OCI-LY1 (cell line): ENCODE measurements at regions not wholly inside any gene's neighbourhood (a gene's known extent, or its start where the extent isn't known, plus 50 kb on each side); places are given as distances from the start of the nearest gene placed in this dataset.

Experiments
- H2AFZ ChIP-seq: fragments of 200-600 bp; sonication (generic), shearing (Covaris generic); 2 replicates; pipeline ENCODE4 v1.6.0; 2014; ENCODE audit warnings: antibody characterized with exemption, mild to moderate bottlenecking, low read length
- H3F3A ChIP-seq: fragments of 200-600 bp; sonication (generic), shearing (Covaris generic); 2 replicates; pipeline ENCODE4 v1.6.0; 2014; ENCODE audit warnings: mild to moderate bottlenecking, antibody characterized with exemption, low read length, moderate library complexity; ENCODE audit not compliant: insufficient read depth
- H3K27ac ChIP-seq: fragments of 200-600 bp; sonication (generic); 2 replicates; pipeline ENCODE4 v1.5.1; 2014; ENCODE audit warnings: low read length, mixed run types, mild to moderate bottlenecking, low read depth; ENCODE audit not compliant: poor library complexity, severe bottlenecking
- H3K27me3 ChIP-seq: fragments of 200-600 bp; sonication (generic); 2 replicates; pipeline ENCODE4 v1.6.0; 2014; ENCODE audit warnings: antibody characterized with exemption, mild to moderate bottlenecking, low read length, moderate library complexity; ENCODE audit not compliant: insufficient read depth
- H3K36me3 ChIP-seq: fragments of 200-600 bp; sonication (generic); 2 replicates; pipeline ENCODE4 v1.6.1; 2014; ENCODE audit warnings: mild to moderate bottlenecking, antibody characterized with exemption, low read length, moderate library complexity, mixed read lengths; ENCODE audit not compliant: insufficient read depth
- H3K4me1 ChIP-seq: fragments of 200-600 bp; sonication (generic); 2 replicates; pipeline ENCODE4 v1.5.1; 2014; ENCODE audit warnings: mild to moderate bottlenecking, low read length, moderate library complexity; ENCODE audit not compliant: insufficient read depth, severe bottlenecking
- H3K4me2 ChIP-seq: fragments of 200-600 bp; sonication (generic), shearing (Covaris generic); 2 replicates; pipeline ENCODE4 v1.6.1; 2014; ENCODE audit warnings: low read length
- H3K4me3 ChIP-seq: fragments of 200-600 bp; sonication (generic); 2 replicates; pipeline ENCODE4 v1.5.1; 2014; ENCODE audit warnings: low read length, low read depth, mild to moderate bottlenecking, mixed read lengths; ENCODE audit not compliant: poor library complexity, severe bottlenecking
- H3K79me2 ChIP-seq: fragments of 200-600 bp; shearing (Covaris generic); 2 replicates; pipeline ENCODE4 v1.6.1; 2016; ENCODE audit warnings: mixed run types, low read length, mixed read lengths; ENCODE audit not compliant: insufficient read depth
- H3K9ac ChIP-seq: fragments of 200-600 bp; sonication (generic), shearing (Covaris generic); 2 replicates; pipeline ENCODE4 v1.6.1; 2014; ENCODE audit warnings: mild to moderate bottlenecking, low read length, mixed read lengths
- H3K9me2 ChIP-seq: fragments of 200-600 bp; sonication (generic), shearing (Covaris generic); 2 replicates; pipeline ENCODE4 v1.6.1; 2014; ENCODE audit warnings: low read depth, mild to moderate bottlenecking, low read length, mixed read lengths
- H3K9me3 ChIP-seq: fragments of 200-600 bp; shearing (Covaris generic); 2 replicates; pipeline ENCODE4 v1.6.1; 2014; ENCODE audit warnings: low read length, mixed read lengths
- H4K20me1 ChIP-seq: fragments of 200-600 bp; sonication (generic), shearing (Covaris generic); 2 replicates; pipeline ENCODE4 v1.6.0; 2016; ENCODE audit warnings: mild to moderate bottlenecking, low read length; ENCODE audit not compliant: insufficient read depth
- EZH2 ChIP-seq: fragments of 200-600 bp; sonication (generic), shearing (Covaris generic); IDR thresholded peaks from 2 replicates; pipeline ENCODE4 v1.8.0; 2017; ENCODE audit warnings: borderline replicate concordance, mixed run types, mild to moderate bottlenecking, antibody characterized with exemption, low read length, moderate library complexity, mixed read lengths
- TF ChIP-seq, protein P1 (sequence below): fragments of 200-600 bp; sonication (generic), shearing (Covaris generic); IDR thresholded peaks from 2 replicates; pipeline ENCODE4 v1.5.1; 2017; ENCODE audit warnings: mild to moderate bottlenecking, antibody characterized with exemption, low read length, moderate library complexity, mixed read lengths

DNA sequence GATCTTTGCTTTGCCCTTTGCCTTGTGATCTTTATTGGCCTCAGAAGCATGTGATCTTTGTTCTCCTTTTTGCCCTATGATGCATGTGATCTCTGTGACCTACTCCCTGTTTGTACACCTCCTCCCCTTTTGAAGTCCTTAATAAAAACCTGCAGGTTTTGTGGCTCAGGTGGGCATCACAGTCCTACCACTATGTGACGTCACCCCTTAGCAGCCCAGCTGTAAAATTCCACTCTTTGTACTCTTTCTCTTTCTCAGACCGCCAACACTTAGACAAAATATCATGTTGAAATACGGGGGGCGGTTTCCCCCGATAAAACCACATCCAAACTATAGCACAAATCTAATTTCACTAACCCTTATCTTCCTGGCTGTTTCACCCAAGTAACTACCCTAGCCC is 76.7 kb upstream of the RAPGEF4 start:
- TF ChIP-seq, protein P1, sequence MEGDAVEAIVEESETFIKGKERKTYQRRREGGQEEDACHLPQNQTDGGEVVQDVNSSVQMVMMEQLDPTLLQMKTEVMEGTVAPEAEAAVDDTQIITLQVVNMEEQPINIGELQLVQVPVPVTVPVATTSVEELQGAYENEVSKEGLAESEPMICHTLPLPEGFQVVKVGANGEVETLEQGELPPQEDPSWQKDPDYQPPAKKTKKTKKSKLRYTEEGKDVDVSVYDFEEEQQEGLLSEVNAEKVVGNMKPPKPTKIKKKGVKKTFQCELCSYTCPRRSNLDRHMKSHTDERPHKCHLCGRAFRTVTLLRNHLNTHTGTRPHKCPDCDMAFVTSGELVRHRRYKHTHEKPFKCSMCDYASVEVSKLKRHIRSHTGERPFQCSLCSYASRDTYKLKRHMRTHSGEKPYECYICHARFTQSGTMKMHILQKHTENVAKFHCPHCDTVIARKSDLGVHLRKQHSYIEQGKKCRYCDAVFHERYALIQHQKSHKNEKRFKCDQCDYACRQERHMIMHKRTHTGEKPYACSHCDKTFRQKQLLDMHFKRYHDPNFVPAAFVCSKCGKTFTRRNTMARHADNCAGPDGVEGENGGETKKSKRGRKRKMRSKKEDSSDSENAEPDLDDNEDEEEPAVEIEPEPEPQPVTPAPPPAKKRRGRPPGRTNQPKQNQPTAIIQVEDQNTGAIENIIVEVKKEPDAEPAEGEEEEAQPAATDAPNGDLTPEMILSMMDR: no peak
- no peak for TF ChIP-seq EZH2
- no peaks in the 10 kb centered on the region for H3K9me2 ChIP-seq

DNA sequence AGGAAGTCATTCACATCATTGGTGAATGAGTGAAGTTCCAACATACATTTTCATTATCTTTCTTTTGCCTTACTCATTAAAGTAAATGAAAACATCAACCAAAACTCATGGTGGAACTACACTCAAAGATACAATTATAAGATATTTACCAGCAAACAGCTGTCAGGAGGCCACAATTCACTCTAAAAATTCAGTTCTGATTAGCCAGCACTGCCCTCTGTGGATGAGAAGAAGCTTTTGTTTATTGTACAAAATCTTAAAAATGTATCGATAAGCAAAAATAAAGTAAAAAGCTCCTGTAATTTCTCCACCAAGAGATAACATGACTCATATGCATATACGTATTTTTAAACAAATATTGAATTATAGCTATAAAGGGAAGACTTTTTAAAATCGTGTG is 73.5 kb upstream of the RAPGEF4 start:
- no peak overlapping the region for H3K9ac ChIP-seq
- H3K27me3 ChIP-seq: no peaks in the 10 kb centered on the region; the same call in 1 of the 2 replicates
- no peaks in the 10 kb centered on the region for H3K4me1 ChIP-seq
- no peak overlapping the region for H3K27ac ChIP-seq
- H3K9me3 ChIP-seq: no peaks in the 10 kb centered on the region
- TF ChIP-seq EZH2: no peak
- TF ChIP-seq, protein P1: no peak
- H3K4me2 ChIP-seq: no peak overlapping the region
- no peaks in the 10 kb centered on the region for H3K79me2 ChIP-seq
- H3K36me3 ChIP-seq: no peaks in the 10 kb centered on the region
- H3F3A ChIP-seq: no peaks in the 10 kb centered on the region
- no peaks in the 10 kb centered on the region for H3K9me2 ChIP-seq
- H3K4me3 ChIP-seq: no peak overlapping the region
- no peaks in the 10 kb centered on the region for H4K20me1 ChIP-seq
- no peak overlapping the region for H2AFZ ChIP-seq

More for the DNA sequence above, 76.7 kb upstream of the RAPGEF4 start:
- H3K4me1 ChIP-seq: no peaks in the 10 kb centered on the region
- H3K79me2 ChIP-seq: no peaks in the 10 kb centered on the region
- H3K36me3 ChIP-seq: no peaks in the 10 kb centered on the region
- H4K20me1 ChIP-seq: no peaks in the 10 kb centered on the region
- no peak overlapping the region for H2AFZ ChIP-seq
- H3K27ac ChIP-seq: no peak overlapping the region
- no peak overlapping the region for H3K4me2 ChIP-seq
- H3K9ac ChIP-seq: no peak overlapping the region
- H3K4me3 ChIP-seq: no peak overlapping the region
- no peaks in the 10 kb centered on the region for H3K27me3 ChIP-seq
- no peaks in the 10 kb centered on the region for H3K9me3 ChIP-seq
- H3F3A ChIP-seq: no peaks in the 10 kb centered on the region

- Histone ChIP-seq H3K4me3 (no peak overlapping the region), H3K9me2 (no peaks in the 10 kb centered on the region)
Observed at GRCh38 chr2:172664766-172665165, 70.9 kb upstream of the RAPGEF4 start.

More at GRCh38 chr2:172664766-172665165, 70.9 kb upstream of the RAPGEF4 start:
- H3K27ac ChIP-seq: no peak overlapping the region
- no peaks in the 10 kb centered on the region for H3K79me2 ChIP-seq
- TF ChIP-seq, protein P1: no peak
- no peak for TF ChIP-seq EZH2
- H3K9me3 ChIP-seq: no peaks in the 10 kb centered on the region
- no peaks in the 10 kb centered on the region; the same call in 1 of the 2 replicates for H3K27me3 ChIP-seq
- H2AFZ ChIP-seq: no peak overlapping the region
- H3K36me3 ChIP-seq: no peaks in the 10 kb centered on the region
- no peaks in the 10 kb centered on the region for H4K20me1 ChIP-seq
- H3K9ac ChIP-seq: no peak overlapping the region
- no peaks in the 10 kb centered on the region for H3K4me1 ChIP-seq
- no peaks in the 10 kb centered on the region for H3F3A ChIP-seq
- no peak overlapping the region for H3K4me2 ChIP-seq
